ENCODE measurements at regions not wholly inside any gene's neighbourhood (a gene's known extent, or its start where the extent isn't known, plus 50 kb on each side); places are given as distances from the start of the nearest gene placed in this dataset.

GRCh38 chr13:34853161-34853560 is 88.9 kb upstream of the NBEA start:
- no peak for TF ChIP-seq CTCF (IDR thresholded peaks at IDR 0.05)
- TF ChIP-seq POLR2A (IDR thresholded peaks at IDR 0.05) = no peak
